ENCODE measurements at regions not wholly inside any gene's neighbourhood (a gene's known extent, or its start where the extent isn't known, plus 50 kb on each side); places are given as distances from the start of the nearest gene placed in this dataset.

DNA sequence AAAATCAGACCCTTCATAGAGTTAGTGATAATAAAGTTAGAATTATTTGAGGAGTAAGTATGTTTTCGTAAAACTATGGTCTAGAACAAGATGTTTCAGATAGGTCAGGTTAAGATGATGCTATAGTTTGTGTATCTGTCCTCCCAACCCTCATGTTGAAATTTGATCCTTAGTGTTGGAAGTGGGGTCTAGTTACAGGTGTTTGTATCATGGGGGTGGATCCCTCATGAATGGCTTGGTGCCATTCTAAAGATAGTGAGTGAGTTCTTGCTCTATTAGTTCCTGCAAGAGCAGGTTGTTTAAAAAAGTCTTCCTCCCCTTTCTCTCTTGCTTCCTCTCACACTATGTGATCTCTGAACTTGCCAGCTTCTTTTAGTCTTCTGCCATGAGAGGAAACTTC lies 707.3 kb upstream of the FOXG1 start:
- Histone ChIP-seq H3K9me3 (no peaks in the 10 kb centered on the region), H3K27ac (no peak overlapping the region), H3K4me3 (no peak overlapping the region), H3K27me3 (replicated peaks; ENCODE audit: insufficient read depth) (no peaks in the 10 kb centered on the region), H3K4me1 (ENCODE audit: control insufficient read depth in 1 of 2, low read depth in 2 of 2) (no peaks in the 10 kb centered on the region), H3K36me3 (no peaks in the 10 kb centered on the region)
- TF ChIP-seq, protein P1, sequence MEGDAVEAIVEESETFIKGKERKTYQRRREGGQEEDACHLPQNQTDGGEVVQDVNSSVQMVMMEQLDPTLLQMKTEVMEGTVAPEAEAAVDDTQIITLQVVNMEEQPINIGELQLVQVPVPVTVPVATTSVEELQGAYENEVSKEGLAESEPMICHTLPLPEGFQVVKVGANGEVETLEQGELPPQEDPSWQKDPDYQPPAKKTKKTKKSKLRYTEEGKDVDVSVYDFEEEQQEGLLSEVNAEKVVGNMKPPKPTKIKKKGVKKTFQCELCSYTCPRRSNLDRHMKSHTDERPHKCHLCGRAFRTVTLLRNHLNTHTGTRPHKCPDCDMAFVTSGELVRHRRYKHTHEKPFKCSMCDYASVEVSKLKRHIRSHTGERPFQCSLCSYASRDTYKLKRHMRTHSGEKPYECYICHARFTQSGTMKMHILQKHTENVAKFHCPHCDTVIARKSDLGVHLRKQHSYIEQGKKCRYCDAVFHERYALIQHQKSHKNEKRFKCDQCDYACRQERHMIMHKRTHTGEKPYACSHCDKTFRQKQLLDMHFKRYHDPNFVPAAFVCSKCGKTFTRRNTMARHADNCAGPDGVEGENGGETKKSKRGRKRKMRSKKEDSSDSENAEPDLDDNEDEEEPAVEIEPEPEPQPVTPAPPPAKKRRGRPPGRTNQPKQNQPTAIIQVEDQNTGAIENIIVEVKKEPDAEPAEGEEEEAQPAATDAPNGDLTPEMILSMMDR (IDR thresholded peaks at IDR 0.05), result no peak
- ATAC-seq (ENCODE audit: insufficient number of reproducible peaks, low FRiP score, low read depth), result no peak
- no peak for DNase-seq (ENCODE audit: low spot score)

DNA sequence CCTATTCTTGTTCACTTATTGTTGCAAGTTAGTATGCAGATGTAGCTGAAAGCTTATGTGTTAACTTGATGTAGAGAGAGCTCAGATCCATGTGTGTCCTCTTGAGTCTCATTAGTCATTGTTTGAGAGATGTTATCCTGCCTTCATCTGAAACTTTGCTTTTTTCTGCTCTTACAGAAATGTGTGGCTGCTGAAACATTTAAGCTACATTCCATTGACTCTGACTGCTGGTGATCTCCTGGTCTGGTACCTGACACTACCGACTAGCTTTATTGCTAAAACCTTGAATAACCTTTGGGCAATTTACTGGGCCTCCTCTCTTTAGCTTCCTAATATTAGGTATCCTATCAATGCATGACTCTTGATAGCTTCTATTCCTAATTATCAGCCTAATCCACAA lies 705.6 kb upstream of the FOXG1 start:
- no peaks in the 10 kb centered on the region for H3K9me3 ChIP-seq
- DNase-seq (ENCODE audit: low spot score), result no peak
- no peaks in the 10 kb centered on the region for H3K27me3 ChIP-seq (replicated peaks; ENCODE audit: insufficient read depth)
- H3K4me1 ChIP-seq (ENCODE audit: control insufficient read depth in 1 of 2, low read depth in 2 of 2), result no peaks in the 10 kb centered on the region
- no peaks in the 10 kb centered on the region for H3K36me3 ChIP-seq
- TF ChIP-seq, protein P1 (IDR thresholded peaks at IDR 0.05), result no peak
- H3K4me3 ChIP-seq, result no peak overlapping the region
- no peak overlapping the region for H3K27ac ChIP-seq
- ATAC-seq (ENCODE audit: insufficient number of reproducible peaks, low FRiP score, low read depth), result no peak

DNA sequence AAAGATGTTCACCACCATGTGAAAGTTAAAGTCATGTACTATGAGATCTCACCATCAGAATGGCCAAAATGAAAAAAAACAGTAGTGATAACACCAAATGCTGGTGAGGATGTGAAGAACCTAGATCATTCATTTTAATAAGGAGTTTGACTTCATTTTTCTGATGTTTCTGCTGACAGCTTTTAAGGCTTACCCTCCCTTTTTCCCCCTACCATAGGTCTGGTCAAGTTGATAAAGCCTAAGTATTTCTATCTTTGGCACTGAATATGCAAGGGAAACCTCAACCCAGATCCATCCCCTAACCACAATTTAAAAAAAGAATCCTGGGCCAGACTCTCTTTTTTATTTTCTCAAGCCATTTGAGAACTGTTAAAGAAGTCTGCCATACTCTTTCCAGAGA lies 689.6 kb upstream of the FOXG1 start:
- DNase-seq (ENCODE audit: low spot score) (no peak), ATAC-seq (ENCODE audit: insufficient number of reproducible peaks, low FRiP score, low read depth) (no peak)
- no peaks in the 10 kb centered on the region for H3K27me3 ChIP-seq (replicated peaks; ENCODE audit: insufficient read depth)
- H3K27ac ChIP-seq, result no peak overlapping the region
- H3K9me3 ChIP-seq, result no peaks in the 10 kb centered on the region
- H3K4me1 ChIP-seq (ENCODE audit: control insufficient read depth in 1 of 2, low read depth in 2 of 2), result no peaks in the 10 kb centered on the region
- H3K36me3 ChIP-seq, result no peaks in the 10 kb centered on the region
- H3K4me3 ChIP-seq, result no peak overlapping the region
- TF ChIP-seq, protein P1 (IDR thresholded peaks at IDR 0.05), result no peak

DNA sequence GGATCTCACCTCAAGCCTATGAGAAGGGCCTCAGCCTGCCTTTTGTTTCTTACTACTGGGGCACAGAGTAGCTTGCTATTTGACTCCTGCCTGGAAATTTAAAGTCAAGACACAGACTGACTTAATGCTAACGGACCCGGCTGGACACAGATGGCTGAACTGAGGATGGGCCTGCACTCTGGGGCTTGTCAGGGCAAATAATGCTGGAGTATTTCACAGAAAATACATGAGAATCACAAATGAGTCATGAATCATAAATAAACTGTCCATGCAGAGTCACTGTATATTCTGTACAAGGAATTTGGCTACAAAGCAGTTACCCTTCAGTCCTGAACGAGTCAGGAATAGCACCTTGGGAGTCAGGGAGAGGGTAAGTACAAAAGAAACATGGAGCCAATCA lies 683.2 kb upstream of the FOXG1 start:
- TF ChIP-seq, protein P1 (IDR thresholded peaks at IDR 0.05), result no peak
- Histone ChIP-seq H3K4me1 (ENCODE audit: control insufficient read depth in 1 of 2, low read depth in 2 of 2) (no peaks in the 10 kb centered on the region), H3K9me3 (no peaks in the 10 kb centered on the region), H3K27me3 (replicated peaks; ENCODE audit: insufficient read depth) (no peaks in the 10 kb centered on the region), H3K4me3 (no peak overlapping the region), H3K27ac (no peak overlapping the region), H3K36me3 (no peaks in the 10 kb centered on the region)
- ATAC-seq (ENCODE audit: insufficient number of reproducible peaks, low FRiP score, low read depth) (no peak), DNase-seq (ENCODE audit: low spot score) (no peak)

DNA sequence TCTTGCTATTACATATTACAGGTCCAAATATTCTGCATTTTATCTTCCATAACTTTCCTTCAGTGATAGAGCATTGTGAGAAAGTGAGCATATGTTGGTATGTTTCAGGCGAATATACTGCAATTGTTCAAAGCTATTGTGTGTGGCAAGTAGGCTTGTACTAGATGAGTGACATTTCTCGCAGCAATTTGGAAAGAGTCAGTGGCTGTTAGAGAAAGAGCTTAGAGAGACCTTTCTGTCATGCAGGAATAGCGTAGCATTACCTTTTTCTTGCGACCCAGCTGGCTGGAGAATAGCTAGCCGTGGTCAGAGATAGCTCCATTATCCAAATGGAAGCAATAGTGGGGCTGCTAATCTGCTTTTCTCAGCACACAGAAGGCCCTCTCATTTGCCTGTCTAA lies 678.5 kb upstream of the FOXG1 start:
- Histone ChIP-seq H3K9me3 (no peaks in the 10 kb centered on the region), H3K27me3 (replicated peaks; ENCODE audit: insufficient read depth) (no peaks in the 10 kb centered on the region), H3K27ac (no peak overlapping the region), H3K4me1 (ENCODE audit: control insufficient read depth in 1 of 2, low read depth in 2 of 2) (no peaks in the 10 kb centered on the region), H3K36me3 (no peaks in the 10 kb centered on the region), H3K4me3 (no peak overlapping the region)
- TF ChIP-seq, protein P1 (IDR thresholded peaks at IDR 0.05), result no peak
- no peak for DNase-seq (ENCODE audit: low spot score)
- ATAC-seq (ENCODE audit: insufficient number of reproducible peaks, low FRiP score, low read depth), result no peak
